H1 (cell line): ENCODE measurements at regions not wholly inside any gene's neighbourhood (a gene's known extent, or its start where the extent isn't known, plus 50 kb on each side); places are given as distances from the start of the nearest gene placed in this dataset.

Experiments used
- CTCF ChIA-PET: fragments of 300-600 bp; sonication (Branson Sonifier 250); formaldehyde crosslinking; loops from one replicate; lab custom pipeline; 2021; ENCODE audit not compliant: partially characterized antibody; lab: Charles Lee
- POLR2A ChIA-PET: fragments of 300-600 bp; sonication (Branson Sonifier 250); formaldehyde crosslinking; loops from one replicate; lab custom pipeline; 2021; ENCODE audit warnings: inconsistent platforms; ENCODE audit not compliant: partially characterized antibody; lab: Charles Lee
- DNase-seq, 2 experiments: peaks; one replicate each; pipeline versions ENCODE4 v3.0.0 to v3.0.0-alpha.2; 2010 to 2022; ENCODE audit warnings: low spot score in 2 of 2, low read depth in 1 of 2, mixed read lengths in 1 of 2
- FAIRE-seq: peaks from 2 replicates; lab custom pipeline; 2011; peaks lifted over from hg19 to GRCh38; lab: Jason Lieb, UNC
- H2AFZ ChIP-seq: 2 replicates; pipeline ENCODE4 v1.8.1; 2012; ENCODE audit warnings: low read length, inconsistent platforms
- H2AK5ac ChIP-seq: 2 replicates; pipeline ENCODE4 v1.6.1; 2013; ENCODE audit warnings: low read depth, low read length
- H2BK120ac ChIP-seq: replicated peaks from 2 replicates; pipeline ENCODE3; 2013; ENCODE audit warnings: low read depth, low read length, inconsistent platforms
- H2BK12ac ChIP-seq: 2 replicates; pipeline ENCODE4 v1.6.1; 2013; ENCODE audit warnings: low read depth, low read length
- H2BK15ac ChIP-seq: 2 replicates; pipeline ENCODE4 v1.6.1; 2013; ENCODE audit warnings: low read length
- H2BK20ac ChIP-seq: 2 replicates; pipeline ENCODE4 v1.6.1; 2013; ENCODE audit warnings: low read length
- H2BK5ac ChIP-seq: 2 replicates; pipeline ENCODE4 v1.6.1; 2013; ENCODE audit warnings: low read depth, low read length
- H3K14ac ChIP-seq: 2 replicates; pipeline ENCODE4 v1.6.1; 2013; ENCODE audit warnings: inconsistent platforms; ENCODE audit not compliant: insufficient read length
- H3K18ac ChIP-seq: 2 replicates; pipeline ENCODE4 v1.6.1; 2013; ENCODE audit warnings: low read length; ENCODE audit errors: extremely low read depth
- H3K23ac ChIP-seq: 2 replicates; pipeline ENCODE4 v1.6.1; 2013; ENCODE audit warnings: inconsistent platforms; ENCODE audit not compliant: insufficient read length
- H3K23me2 ChIP-seq: 2 replicates; pipeline ENCODE4 v1.6.1; 2013; ENCODE audit warnings: low read depth, low read length
- H3K27ac ChIP-seq: 2 replicates; pipeline ENCODE4 v1.6.1; 2011; ENCODE audit warnings: low read depth, low read length, inconsistent platforms
- H3K27me3 ChIP-seq, 4 experiments: replicated peaks in 1 of 4; 1 replicate in 1 of 4; 2 replicates in 3 of 4; pipeline versions ENCODE4 v1.6.1 to v1.8.1; 2011 to 2013; ENCODE audit warnings: low read length in 3 of 4, mild to moderate bottlenecking in 3 of 4, inconsistent platforms in 2 of 4, mixed read lengths in 2 of 4, moderate library complexity in 1 of 4; ENCODE audit not compliant: control insufficient read depth in 3 of 4, insufficient read depth in 3 of 4; ENCODE audit errors: extremely low read depth in 1 of 4
- H3K36me3 ChIP-seq, 4 experiments: 2 replicates each; pipeline versions ENCODE4 v1.6.1 to v1.8.1; 2011 to 2013; ENCODE audit warnings: mild to moderate bottlenecking in 4 of 4, low read length in 3 of 4, moderate library complexity in 2 of 4, control low read depth in 1 of 4, inconsistent platforms in 1 of 4; ENCODE audit not compliant: insufficient read depth in 4 of 4, control insufficient read depth in 2 of 4
- H3K4ac ChIP-seq: replicated peaks from 2 replicates; pipeline ENCODE3; 2013; ENCODE audit warnings: low read length, low read depth, mixed read lengths, inconsistent platforms; ENCODE audit not compliant: insufficient read length
- H3K4me1 ChIP-seq, 4 experiments: replicated peaks in 1 of 4; 1 replicate in 1 of 4; 2 replicates in 3 of 4; pipeline versions ENCODE4 v1.6.1 to v1.8.1; 2011 to 2013; ENCODE audit warnings: low read length in 3 of 4, inconsistent platforms in 2 of 4, mixed read lengths in 1 of 4; ENCODE audit not compliant: insufficient read depth in 4 of 4, control insufficient read depth in 3 of 4
- H3K4me2 ChIP-seq, 2 experiments: 2 replicates each; pipeline versions ENCODE4 v1.6.1 to v1.8.1; 2011 to 2013; ENCODE audit warnings: low read depth in 2 of 2, low read length in 2 of 2, control low read depth in 1 of 2, inconsistent platforms in 1 of 2, mild to moderate bottlenecking in 1 of 2; ENCODE audit not compliant: insufficient read depth in 1 of 2
- H3K4me3 ChIP-seq, 4 experiments: fragments of 200-600, 300-600 bp in 1 of 4; sonication (generic), shearing (Covaris generic), sonication (Bioruptor Twin) in 1 of 4; 2 replicates each; pipeline versions ENCODE4 v1.5.1 to v1.8.1; 2011 to 2016; ENCODE audit warnings: low read length in 4 of 4, low read depth in 3 of 4, control low read depth in 2 of 4, inconsistent platforms in 2 of 4, mild to moderate bottlenecking in 2 of 4, mixed read lengths in 1 of 4, moderate library complexity in 1 of 4; ENCODE audit not compliant: insufficient read depth in 2 of 4; ENCODE audit errors: extremely low read depth in 1 of 4
- H3K56ac ChIP-seq: replicated peaks from 2 replicates; pipeline ENCODE3; 2013; ENCODE audit warnings: low read depth, mild to moderate bottlenecking, mixed read lengths, low read length, inconsistent platforms; ENCODE audit not compliant: insufficient read length
- H3K79me1 ChIP-seq: 2 replicates; pipeline ENCODE4 v1.6.1; 2013; ENCODE audit warnings: low read depth, low read length, control low read depth
- H3K79me2 ChIP-seq, 2 experiments: 2 replicates each; pipeline versions ENCODE4 v1.6.1 to v1.8.1; 2012 to 2013; ENCODE audit warnings: low read length in 2 of 2, mild to moderate bottlenecking in 2 of 2, inconsistent platforms in 1 of 2; ENCODE audit not compliant: insufficient read depth in 2 of 2, control insufficient read depth in 1 of 2
- H3K9ac ChIP-seq, 4 experiments: replicated peaks in 1 of 4; 1 replicate in 1 of 4; 2 replicates in 3 of 4; pipeline versions ENCODE4 v1.6.1 to v1.8.1; 2011 to 2013; ENCODE audit warnings: low read depth in 3 of 4, low read length in 3 of 4, control low read depth in 2 of 4, mild to moderate bottlenecking in 2 of 4, moderate library complexity in 2 of 4, inconsistent platforms in 1 of 4; ENCODE audit errors: extremely low read depth in 1 of 4
- H3K9me3 ChIP-seq, 2 experiments: 2 replicates each; pipeline versions ENCODE4 v1.6.1 to v1.8.1; 2012 to 2013; ENCODE audit warnings: mild to moderate bottlenecking in 2 of 2, moderate library complexity in 2 of 2, control low read depth in 1 of 2, inconsistent platforms in 1 of 2, low read depth in 1 of 2, low read length in 1 of 2, mixed read lengths in 1 of 2; ENCODE audit not compliant: insufficient read depth in 2 of 2
- H4K20me1 ChIP-seq, 2 experiments: replicated peaks in 1 of 2; 2 replicates each; pipeline versions ENCODE3 to v1.8.1; 2011 to 2013; ENCODE audit warnings: inconsistent platforms in 2 of 2, low read length in 2 of 2, mild to moderate bottlenecking in 1 of 2; ENCODE audit not compliant: insufficient read depth in 2 of 2, control insufficient read depth in 1 of 2
- H4K5ac ChIP-seq: 2 replicates; pipeline ENCODE4 v1.6.1; 2013; ENCODE audit warnings: low read length, low read depth, mixed read lengths, inconsistent platforms; ENCODE audit not compliant: insufficient read length
- H4K8ac ChIP-seq: 2 replicates; pipeline ENCODE4 v1.8.0; 2013; ENCODE audit warnings: mild to moderate bottlenecking, moderate library complexity, low read length, inconsistent platforms; ENCODE audit not compliant: insufficient read depth; ENCODE audit errors: extremely low read depth
- H4K91ac ChIP-seq: replicated peaks from 2 replicates; pipeline ENCODE3; 2013; ENCODE audit warnings: low read length, mixed read lengths, inconsistent platforms; ENCODE audit not compliant: insufficient read length
- BCL11A ChIP-seq, 2 experiments: IDR thresholded peaks; one replicate each; pipeline ENCODE4 v1.6.1; 2011; ENCODE audit warnings: low read depth in 2 of 2, low read length in 2 of 2, mild to moderate bottlenecking in 2 of 2
- CBX8 ChIP-seq: fragments of 300-800, 300-1000 bp; sonication (generic); IDR thresholded peaks from 2 replicates; pipeline ENCODE4 v1.7.1; 2016; ENCODE audit warnings: low read depth, low read length, borderline replicate concordance
- CTBP2 ChIP-seq: IDR thresholded peaks from 2 replicates; pipeline ENCODE4 v1.7.0; 2011; ENCODE audit warnings: borderline replicate concordance, mild to moderate bottlenecking, moderate library complexity, mixed read lengths, low read length; ENCODE audit not compliant: insufficient read depth, insufficient read length
- EP300 ChIP-seq, 2 experiments: IDR thresholded peaks; 1 replicate in 1 of 2; 2 replicates in 1 of 2; pipeline ENCODE4 v1.6.1; 2011 to 2012; ENCODE audit warnings: low read depth in 2 of 2, low read length in 2 of 2, mild to moderate bottlenecking in 2 of 2, borderline replicate concordance in 1 of 2, inconsistent platforms in 1 of 2, moderate library complexity in 1 of 2
- FOSL1 ChIP-seq: IDR thresholded peaks from 2 replicates; pipeline ENCODE4 v1.6.1; 2011; ENCODE audit warnings: mild to moderate bottlenecking, low read depth, low read length, moderate library complexity; ENCODE audit not compliant: insufficient read depth
- HDAC2 ChIP-seq, 2 experiments: fragments of 300-600 bp in 1 of 2; sonication (generic) in 1 of 2; IDR thresholded peaks; 2 replicates each; pipeline ENCODE4 v1.6.1; 2011 to 2012; ENCODE audit warnings: low read depth in 2 of 2, low read length in 2 of 2, mild to moderate bottlenecking in 2 of 2, moderate library complexity in 2 of 2, borderline replicate concordance in 1 of 2, inconsistent platforms in 1 of 2
- KDM1A ChIP-seq: fragments of 200-600, 300-600 bp; sonication (generic); IDR thresholded peaks from 2 replicates; pipeline ENCODE4 v1.7.1; 2016; ENCODE audit warnings: mild to moderate bottlenecking, low read length, borderline replicate concordance
- MAFK ChIP-seq: IDR thresholded peaks from 2 replicates; pipeline ENCODE4 v1.6.1; 2012; ENCODE audit warnings: low read depth, mild to moderate bottlenecking, improper control_type of control experiment, low read length
- SP1 ChIP-seq: IDR thresholded peaks from 2 replicates; pipeline ENCODE4 v1.6.1; 2011; ENCODE audit warnings: low read depth, low read length
- TBP ChIP-seq: IDR thresholded peaks from 2 replicates; pipeline ENCODE4 v1.6.1; 2011; ENCODE audit warnings: low read depth, low read length, improper control_type of control experiment
- ZNF274 ChIP-seq: IDR thresholded peaks from 2 replicates; pipeline ENCODE4 v1.7.0; 2012; ENCODE audit warnings: low read length, borderline replicate concordance; ENCODE audit errors: extremely low read depth
- WGBS, 2 experiments: shearing (Covaris generic) in 1 of 2; methylation state at CpG; one replicate each; pipeline versions ENCODE4 v1.1.6 to v1.1.7; 2013 to 2015; ENCODE audit warnings: low lambda C conversion rate in 2 of 2, mixed read lengths in 2 of 2, inconsistent platforms in 1 of 2, low coverage in 1 of 2, missing lambda C conversion rate in 1 of 2; ENCODE audit not compliant: insufficient replicate concordance in 2 of 2, insufficient coverage in 1 of 2, insufficient read length in 1 of 2; ENCODE audit errors: extremely low coverage in 1 of 2, missing lambda C conversion rate in 1 of 2; 5-methylcytosine and 5-hydroxymethylcytosine counted together

- no peak overlapping the region for H4K8ac ChIP-seq
- WGBS, 2 experiments: 89% methylated on average over 2 of the region's 2 CpGs; no CpG with 5 or more reads in 1 of the 2 experiments
- no peaks in the 10 kb centered on the region for H3K36me3 ChIP-seq
- no peak overlapping the region for H4K91ac ChIP-seq
- H2BK120ac ChIP-seq: no peak overlapping the region
- H3K27ac ChIP-seq: no peak overlapping the region
- H2BK20ac ChIP-seq: no peak overlapping the region
- H3K9me3 ChIP-seq: no peaks in the 10 kb centered on the region
- H3K4me3 ChIP-seq: no peak overlapping the region
- ChIA-PET POLR2A (interaction anchor here (1.1 kb wide), 1 partner anchor 22 kb away, joined by 3 read pairs; no protein-coding TSS in a partner anchor), CTCF (interaction anchor here (0.6 to 1.6 kb wide), 4 partner anchors 17 to 666 kb away, joined by 3 to 4 read pairs (median 3); no protein-coding TSS in a partner anchor)
- no peak overlapping the region for H3K4ac ChIP-seq
- no peak overlapping the region for H3K14ac ChIP-seq
- H2AK5ac ChIP-seq: no peak overlapping the region
- H3K9ac ChIP-seq: no peak overlapping the region
- no peak overlapping the region for H2BK12ac ChIP-seq
- DNase-seq (no peak), FAIRE-seq (no peak)
- no peak overlapping the region for H3K23ac ChIP-seq
- no peak overlapping the region for H2AFZ ChIP-seq
- H3K4me2 ChIP-seq: no peak overlapping the region
- no peak overlapping the region for H2BK5ac ChIP-seq
- H3K79me2 ChIP-seq: no peaks in the 10 kb centered on the region
- no peak overlapping the region for H3K18ac ChIP-seq
- no peak overlapping the region for H4K5ac ChIP-seq
- H3K4me1 ChIP-seq: no peaks in the 10 kb centered on the region
- H3K56ac ChIP-seq: no peak overlapping the region
- H3K27me3 ChIP-seq: no peaks in the 10 kb centered on the region
- no peaks in the 10 kb centered on the region for H4K20me1 ChIP-seq
- TF ChIP-seq BCL11A (IDR thresholded peaks at IDR 0.05; ENCODE audit: low read depth in 2 of 2, low read length in 2 of 2) (no peak), KDM1A (no peak), MAFK (no peak), CTBP2 (no peak), ZNF274 (no peak), SP1 (no peak), FOSL1 (no peak), HDAC2 (IDR thresholded peaks at IDR 0.05; ENCODE audit: borderline replicate concordance in 1 of 2, low read depth in 2 of 2, low read length in 2 of 2) (no peak), TBP (no peak), CBX8 (no peak), EP300 (IDR thresholded peaks at IDR 0.05; ENCODE audit: borderline replicate concordance in 1 of 2, low read depth in 2 of 2, low read length in 2 of 2) (no peak)
- no peaks in the 10 kb centered on the region for H3K79me1 ChIP-seq
- no peaks in the 10 kb centered on the region; the same call in 1 of the 2 replicates for H3K23me2 ChIP-seq
- H2BK15ac ChIP-seq: no peak overlapping the region
Observed at GRCh38 chr14:71804992-71805391, 127.2 kb upstream of the RGS6 start.
